ENCODE measurements at regions not wholly inside any gene's neighbourhood (a gene's known extent, or its start where the extent isn't known, plus 50 kb on each side); places are given as distances from the start of the nearest gene placed in this dataset.
"Not testable (repeated sequence)": the region's sequence is repeated elsewhere in the genome, so short reads cannot be mapped to it uniquely, and the experiment has no call there.

GRCh38 chr5:120124031-120124430, 340.1 kb upstream of the PRR16 start:
- Histone ChIP-seq H3K18ac (ENCODE audit: low read length) (no peak overlapping the region), H4K8ac (ENCODE audit: low read depth, low read length) (no peak overlapping the region), H3K14ac (ENCODE audit: low read length) (no peak overlapping the region), H3K9ac (ENCODE audit: low read length) (no peak overlapping the region), H2BK12ac (ENCODE audit: low read length) (no peak overlapping the region), H3K27ac (ENCODE audit: low read depth, low read length) (no peak overlapping the region), H3K4me1 (ENCODE audit: control insufficient read depth in 1 of 2, insufficient read depth in 2 of 2, low read length in 2 of 2) (no peaks in the 10 kb centered on the region), H3K4me2 (ENCODE audit: low read length) (no peak overlapping the region), H2AFZ (ENCODE audit: insufficient read depth, low read length, poor library complexity) (no peak overlapping the region), H3K36me3 (ENCODE audit: control insufficient read depth in 1 of 2, insufficient read depth in 2 of 2, low read length in 2 of 2) (no peaks in the 10 kb centered on the region), H2AK5ac (ENCODE audit: low read length) (no peak overlapping the region), H3K9me3 (ENCODE audit: insufficient read depth, low read depth, low read length) (no peaks in the 10 kb centered on the region), H4K91ac (ENCODE audit: low read depth, low read length) (no peak overlapping the region), H3K4me3 (ENCODE audit: low read depth, low read length) (no peak overlapping the region), H2BK5ac (ENCODE audit: low read depth, low read length, poor library complexity) (no peak overlapping the region), H3K4ac (ENCODE audit: low read depth, low read length) (no peak overlapping the region), H4K12ac (ENCODE audit: low read depth, low read length) (no peak overlapping the region), H3K79me1 (ENCODE audit: low read length) (no peaks in the 10 kb centered on the region), H3K27me3 (ENCODE audit: insufficient read depth, low read length) (no peaks in the 10 kb centered on the region), H3K79me2 (ENCODE audit: control insufficient read depth, insufficient read depth, low read length, poor library complexity) (no peaks in the 10 kb centered on the region), H2BK120ac (ENCODE audit: insufficient read depth, low read length, poor library complexity) (no peak overlapping the region), H3K23ac (ENCODE audit: low read length) (no peak overlapping the region)
- no peak for DNase-seq
- no CpG with 5 or more reads among the region's 1 CpG for WGBS (ENCODE audit: extremely low coverage, insufficient coverage, insufficient read length)

- Histone ChIP-seq H4K8ac (ENCODE audit: low read depth, low read length) (no peak overlapping the region), H3K79me1 (ENCODE audit: low read length) (no peaks in the 10 kb centered on the region), H4K91ac (ENCODE audit: low read depth, low read length) (no peak overlapping the region), H3K14ac (ENCODE audit: low read length) (no peak overlapping the region), H3K4me1 (ENCODE audit: control insufficient read depth in 1 of 2, insufficient read depth in 2 of 2, low read length in 2 of 2) (no peaks in the 10 kb centered on the region), H3K36me3 (ENCODE audit: control insufficient read depth in 1 of 2, insufficient read depth in 2 of 2, low read length in 2 of 2) (no peaks in the 10 kb centered on the region), H2BK5ac (ENCODE audit: low read depth, low read length, poor library complexity) (no peak overlapping the region), H2BK12ac (ENCODE audit: low read length) (no peak overlapping the region), H3K23ac (ENCODE audit: low read length) (no peak overlapping the region), H3K18ac (ENCODE audit: low read length) (no peak overlapping the region), H4K12ac (ENCODE audit: low read depth, low read length) (no peak overlapping the region), H3K27ac (ENCODE audit: low read depth, low read length) (no peak overlapping the region), H3K4me2 (ENCODE audit: low read length) (no peak overlapping the region), H3K9me3 (ENCODE audit: insufficient read depth, low read depth, low read length) (no peaks in the 10 kb centered on the region), H3K4ac (ENCODE audit: low read depth, low read length) (no peak overlapping the region), H3K79me2 (ENCODE audit: control insufficient read depth, insufficient read depth, low read length, poor library complexity) (no peaks in the 10 kb centered on the region), H2AK5ac (ENCODE audit: low read length) (no peak overlapping the region), H2AFZ (ENCODE audit: insufficient read depth, low read length, poor library complexity) (no peak overlapping the region), H2BK120ac (ENCODE audit: insufficient read depth, low read length, poor library complexity) (no peak overlapping the region), H3K27me3 (ENCODE audit: insufficient read depth, low read length) (no peaks in the 10 kb centered on the region), H3K4me3 (ENCODE audit: low read depth, low read length) (no peak overlapping the region), H3K9ac (ENCODE audit: low read length) (no peak overlapping the region)
- no peak for DNase-seq
- no CpG with 5 or more reads among the region's 2 CpGs for WGBS (ENCODE audit: extremely low coverage, insufficient coverage, insufficient read length)
Measured at GRCh38 chr5:120124961-120125360, 339.1 kb upstream of the PRR16 start.

- H4K91ac ChIP-seq (ENCODE audit: low read depth, low read length); H3K9ac ChIP-seq (ENCODE audit: low read length); H4K8ac ChIP-seq (ENCODE audit: low read depth, low read length); H3K36me3 ChIP-seq (ENCODE audit: control insufficient read depth in 1 of 2, insufficient read depth in 2 of 2, low read length in 2 of 2); H3K4me1 ChIP-seq (ENCODE audit: control insufficient read depth in 1 of 2, insufficient read depth in 2 of 2, low read length in 2 of 2); H3K14ac ChIP-seq (ENCODE audit: low read length); H3K9me3 ChIP-seq (ENCODE audit: insufficient read depth, low read depth, low read length); H3K79me1 ChIP-seq (ENCODE audit: low read length); H3K27ac ChIP-seq (ENCODE audit: low read depth, low read length); H3K23ac ChIP-seq (ENCODE audit: low read length); H3K4ac ChIP-seq (ENCODE audit: low read depth, low read length); H2AFZ ChIP-seq (ENCODE audit: insufficient read depth, low read length, poor library complexity); H2BK5ac ChIP-seq (ENCODE audit: low read depth, low read length, poor library complexity); H2BK120ac ChIP-seq (ENCODE audit: insufficient read depth, low read length, poor library complexity); H2BK12ac ChIP-seq (ENCODE audit: low read length); DNase-seq; H3K27me3 ChIP-seq (ENCODE audit: insufficient read depth, low read length); H2AK5ac ChIP-seq (ENCODE audit: low read length); H3K4me3 ChIP-seq (ENCODE audit: low read depth, low read length); H3K18ac ChIP-seq (ENCODE audit: low read length); H4K12ac ChIP-seq (ENCODE audit: low read depth, low read length); H3K4me2 ChIP-seq (ENCODE audit: low read length); H3K79me2 ChIP-seq (ENCODE audit: control insufficient read depth, insufficient read depth, low read length, poor library complexity): not testable (repeated sequence)
- no CpG with 5 or more reads among the region's 7 CpGs for WGBS (ENCODE audit: extremely low coverage, insufficient coverage, insufficient read length)
Measured at GRCh38 chr5:120132347-120132746, 331.8 kb upstream of the PRR16 start.

- H4K8ac ChIP-seq (ENCODE audit: low read depth, low read length): no peak overlapping the region
Measured at GRCh38 chr5:120134944-120135343, 329.2 kb upstream of the PRR16 start.

More at GRCh38 chr5:120134944-120135343, 329.2 kb upstream of the PRR16 start:
- Histone ChIP-seq H2BK5ac (ENCODE audit: low read depth, low read length, poor library complexity) (no peak overlapping the region), H3K4ac (ENCODE audit: low read depth, low read length) (no peak overlapping the region), H2BK120ac (ENCODE audit: insufficient read depth, low read length, poor library complexity) (no peak overlapping the region), H3K9ac (ENCODE audit: low read length) (no peak overlapping the region), H4K91ac (ENCODE audit: low read depth, low read length) (no peak overlapping the region), H3K27me3 (ENCODE audit: insufficient read depth, low read length) (no peaks in the 10 kb centered on the region), H3K14ac (ENCODE audit: low read length) (no peak overlapping the region), H4K12ac (ENCODE audit: low read depth, low read length) (no peak overlapping the region), H2BK12ac (ENCODE audit: low read length) (no peak overlapping the region), H3K4me3 (ENCODE audit: low read depth, low read length) (no peak overlapping the region), H3K4me2 (ENCODE audit: low read length) (no peak overlapping the region), H2AK5ac (ENCODE audit: low read length) (no peak overlapping the region), H3K79me2 (ENCODE audit: control insufficient read depth, insufficient read depth, low read length, poor library complexity) (no peaks in the 10 kb centered on the region), H3K9me3 (ENCODE audit: insufficient read depth, low read depth, low read length) (no peaks in the 10 kb centered on the region), H3K79me1 (ENCODE audit: low read length) (no peaks in the 10 kb centered on the region), H3K18ac (ENCODE audit: low read length) (no peak overlapping the region), H2AFZ (ENCODE audit: insufficient read depth, low read length, poor library complexity) (no peak overlapping the region), H3K4me1 (ENCODE audit: control insufficient read depth in 1 of 2, insufficient read depth in 2 of 2, low read length in 2 of 2) (no peaks in the 10 kb centered on the region), H3K27ac (ENCODE audit: low read depth, low read length) (no peak overlapping the region), H3K23ac (ENCODE audit: low read length) (no peak overlapping the region), H3K36me3 (ENCODE audit: control insufficient read depth in 1 of 2, insufficient read depth in 2 of 2, low read length in 2 of 2) (no peaks in the 10 kb centered on the region)
- no peak for DNase-seq

Data from trophoblast cell (in vitro differentiated cells and primary cell).